Smooth muscle cell (in vitro differentiated cells): ENCODE measurements at regions not wholly inside any gene's neighbourhood (a gene's known extent, or its start where the extent isn't known, plus 50 kb on each side); places are given as distances from the start of the nearest gene placed in this dataset.

Experiments used
- DNase-seq: peaks from one replicate; lab custom pipeline; 2025; ENCODE audit not compliant: unreplicated experiment; lab: John Stamatoyannopoulos, UW
- H2AFZ ChIP-seq: fragments of 200-600 bp; sonication (generic); 2 replicates; pipeline ENCODE4 v1.6.0; 2016; ENCODE audit warnings: antibody characterized with exemption, low read depth, mild to moderate bottlenecking
- H3F3A ChIP-seq: fragments of 200-600 bp; sonication (generic); 2 replicates; pipeline ENCODE4 v1.6.0; 2017; ENCODE audit warnings: antibody characterized with exemption, low read depth
- H3K27ac ChIP-seq: fragments of 200-600 bp; sonication (generic); 2 replicates; pipeline ENCODE4 v1.5.1; 2016; ENCODE audit warnings: low read depth, mild to moderate bottlenecking
- H3K27me3 ChIP-seq: fragments of 200-600 bp; sonication (generic); 2 replicates; pipeline ENCODE4 v1.6.1; 2016; ENCODE audit warnings: low read depth, mild to moderate bottlenecking
- H3K36me3 ChIP-seq: fragments of 200-600 bp; sonication (generic); 2 replicates; pipeline ENCODE4 v1.5.1; 2016; ENCODE audit warnings: low read depth
- H3K4me1 ChIP-seq: fragments of 200-600 bp; sonication (generic); 2 replicates; pipeline ENCODE4 v1.5.1; 2016; ENCODE audit warnings: low read depth
- H3K4me2 ChIP-seq: fragments of 200-600 bp; sonication (generic); 2 replicates; pipeline ENCODE4 v1.6.0; 2016; ENCODE audit warnings: mild to moderate bottlenecking
- H3K4me3 ChIP-seq: fragments of 200-600 bp; sonication (generic); 2 replicates; pipeline ENCODE4 v1.5.1; 2016; ENCODE audit warnings: mild to moderate bottlenecking
- H3K79me2 ChIP-seq: fragments of 200-600 bp; sonication (generic); 2 replicates; pipeline ENCODE4 v1.6.0; 2016; ENCODE audit warnings: low read depth, mild to moderate bottlenecking
- H3K9ac ChIP-seq: fragments of 200-600 bp; sonication (generic); 2 replicates; pipeline ENCODE4 v1.6.0; 2016; ENCODE audit warnings: low read depth
- H3K9me3 ChIP-seq: fragments of 200-600 bp; sonication (generic); replicated peaks from 2 replicates; pipeline ENCODE4 v1.5.1; 2016; ENCODE audit warnings: low read depth
- H4K20me1 ChIP-seq: fragments of 200-600 bp; sonication (generic); 2 replicates; pipeline ENCODE4 v1.6.0; 2016; ENCODE audit warnings: low read depth
- CTCF ChIP-seq: fragments of 200-600 bp; sonication (generic); IDR thresholded peaks from 2 replicates; pipeline ENCODE4 v1.5.1; 2017; ENCODE audit warnings: borderline replicate concordance, mild to moderate bottlenecking, antibody characterized with exemption; ENCODE audit not compliant: insufficient read depth, poor library complexity, severe bottlenecking
- WGBS: methylation state at CpG from one replicate; pipeline ENCODE4 v1.1.7; 2016; ENCODE audit warnings: low lambda C conversion rate; 5-methylcytosine and 5-hydroxymethylcytosine counted together

GRCh38 chrX:68985135-68985755 lies 156.4 kb downstream of the EFNB1 start:
- H3K4me1 ChIP-seq = no peaks in the 10 kb centered on the region
- no peak for DNase-seq
- H3K79me2 ChIP-seq = no peaks in the 10 kb centered on the region
- no peak overlapping the region for H3K4me3 ChIP-seq
- H3K4me2 ChIP-seq = no peak overlapping the region
- H3F3A ChIP-seq = no peaks in the 10 kb centered on the region
- TF ChIP-seq CTCF = no peak
- H3K27ac ChIP-seq = no peak overlapping the region
- WGBS = 62% methylated on average over 8 of the region's 8 CpGs
- no peaks in the 10 kb centered on the region for H3K27me3 ChIP-seq
- H2AFZ ChIP-seq = no peak overlapping the region
- no peak overlapping the region for H3K9ac ChIP-seq
- no peaks in the 10 kb centered on the region for H3K36me3 ChIP-seq
- H3K9me3 ChIP-seq = no peaks in the 10 kb centered on the region
- H4K20me1 ChIP-seq = no peaks in the 10 kb centered on the region

GRCh38 chrX:68983004-68983857 lies 154.4 kb downstream of the EFNB1 start:
- H3K27me3 ChIP-seq = no peaks in the 10 kb centered on the region
- no peak for DNase-seq
- H3K79me2 ChIP-seq = no peaks in the 10 kb centered on the region
- no peaks in the 10 kb centered on the region for H3K4me1 ChIP-seq
- no peaks in the 10 kb centered on the region for H3K9me3 ChIP-seq
- WGBS = 84% methylated on average over 3 of the region's 3 CpGs
- no peak for TF ChIP-seq CTCF
- no peak overlapping the region for H2AFZ ChIP-seq
- H3K4me3 ChIP-seq = no peak overlapping the region
- no peaks in the 10 kb centered on the region for H3F3A ChIP-seq
- no peaks in the 10 kb centered on the region for H3K36me3 ChIP-seq
- H3K27ac ChIP-seq = no peak overlapping the region
- no peak overlapping the region for H3K4me2 ChIP-seq
- H3K9ac ChIP-seq = no peak overlapping the region
- H4K20me1 ChIP-seq = no peaks in the 10 kb centered on the region

- H3K4me1 ChIP-seq = no peaks in the 10 kb centered on the region
- H3K4me3 ChIP-seq = no peak overlapping the region
- H3K9me3 ChIP-seq = no peaks in the 10 kb centered on the region
- no peaks in the 10 kb centered on the region for H3K79me2 ChIP-seq
- 86% methylated on average over 5 of the region's 5 CpGs for WGBS
- no peaks in the 10 kb centered on the region for H3F3A ChIP-seq
- no peaks in the 10 kb centered on the region for H3K27me3 ChIP-seq
- H3K4me2 ChIP-seq = no peak overlapping the region
- no peak for DNase-seq
- H2AFZ ChIP-seq = no peak overlapping the region
- H3K27ac ChIP-seq = no peak overlapping the region
- no peaks in the 10 kb centered on the region for H4K20me1 ChIP-seq
- no peaks in the 10 kb centered on the region for H3K36me3 ChIP-seq
- H3K9ac ChIP-seq = no peak overlapping the region
- TF ChIP-seq CTCF = no peak
Observed at GRCh38 chrX:68982476-68982875, 153.7 kb downstream of the EFNB1 start.
